ENCODE measurements at regions not wholly inside any gene's neighbourhood (a gene's known extent, or its start where the extent isn't known, plus 50 kb on each side); places are given as distances from the start of the nearest gene placed in this dataset.

DNA sequence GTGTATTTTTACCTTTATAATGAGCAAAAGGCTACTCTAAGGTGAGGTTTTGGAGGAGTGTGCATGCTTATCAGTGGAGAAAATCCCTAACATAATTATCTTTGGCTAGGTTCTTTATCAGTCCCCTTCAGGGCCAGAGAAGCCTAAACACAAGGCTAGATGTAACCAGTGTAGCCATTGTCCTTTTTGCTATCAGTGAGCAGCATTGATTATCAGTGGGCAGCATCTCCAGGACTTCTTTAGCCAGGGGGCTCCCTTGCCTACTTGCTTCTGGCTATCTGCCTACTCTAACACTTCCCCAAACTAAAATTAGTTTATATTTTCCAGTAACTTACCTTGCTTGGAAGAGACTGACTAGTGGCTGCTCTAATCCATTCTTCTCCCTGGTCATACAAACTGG, 595.6 kb downstream of the TRAM1L1 start:
- Histone ChIP-seq H3K36me3 (ENCODE audit: control insufficient read depth, insufficient read depth, low read length) (no peaks in the 10 kb centered on the region), H3K4me1 (ENCODE audit: control insufficient read depth, insufficient read depth, low read length) (no peaks in the 10 kb centered on the region), H3K27me3 (ENCODE audit: control insufficient read depth, insufficient read depth, low read length) (no peaks in the 10 kb centered on the region)

DNA sequence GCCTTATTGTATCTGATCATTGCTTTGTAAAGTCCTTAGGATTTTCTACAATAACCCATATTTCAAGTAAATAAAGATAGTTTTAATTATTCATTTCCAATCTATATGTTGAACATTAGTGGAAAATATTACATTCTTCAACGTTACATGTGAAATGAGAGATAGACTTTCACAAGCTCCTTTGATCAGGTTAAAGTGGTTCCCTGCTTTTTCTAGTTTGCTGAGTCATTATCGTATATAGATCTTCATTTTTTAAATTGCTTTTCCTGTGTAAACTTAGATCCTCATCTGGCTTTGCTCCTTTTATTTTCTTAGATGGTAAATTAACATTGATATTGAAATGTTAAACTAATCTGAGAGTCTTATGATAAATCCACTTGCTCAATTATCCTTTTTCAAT, 599.0 kb downstream of the TRAM1L1 start:
- Histone ChIP-seq H3K9ac (ENCODE audit: low read depth, low read length) (no peak overlapping the region), H3K9me3 (ENCODE audit: control insufficient read depth, insufficient read depth, low read length) (no peaks in the 10 kb centered on the region), H3K36me3 (ENCODE audit: control insufficient read depth, insufficient read depth, low read length) (no peaks in the 10 kb centered on the region), H3K4me1 (ENCODE audit: control insufficient read depth, insufficient read depth, low read length) (no peaks in the 10 kb centered on the region), H3K27me3 (ENCODE audit: control insufficient read depth, insufficient read depth, low read length) (no peaks in the 10 kb centered on the region), H3K4me3 (ENCODE audit: low read depth, low read length) (no peak overlapping the region)

More for the DNA sequence above, 595.6 kb downstream of the TRAM1L1 start:
- H3K9ac ChIP-seq (ENCODE audit: low read depth, low read length) = no peak overlapping the region
- no peaks in the 10 kb centered on the region for H3K9me3 ChIP-seq (ENCODE audit: control insufficient read depth, insufficient read depth, low read length)
- no peak overlapping the region for H3K4me3 ChIP-seq (ENCODE audit: low read depth, low read length)

DNA sequence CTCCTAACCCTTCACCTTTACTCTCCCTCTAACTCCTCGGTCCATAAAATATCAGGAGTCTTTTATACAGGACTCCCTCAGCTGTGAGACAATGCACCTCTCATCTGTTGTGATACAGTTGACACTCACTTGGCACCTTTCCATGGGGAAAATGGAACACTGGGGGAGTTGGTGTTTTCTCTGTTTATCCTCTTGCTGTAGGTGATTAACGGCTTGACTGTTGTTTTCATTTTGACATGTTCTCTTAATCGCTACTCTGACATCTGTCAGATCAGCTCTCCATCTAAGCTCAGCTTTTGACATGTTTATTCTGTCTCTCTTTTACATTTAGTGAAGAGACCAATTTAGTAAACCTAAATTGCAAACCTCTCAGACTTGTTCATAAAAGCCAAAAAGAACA, 604.8 kb downstream of the TRAM1L1 start:
- Histone ChIP-seq H3K9ac (ENCODE audit: low read depth, low read length) (no peak overlapping the region), H3K27me3 (ENCODE audit: control insufficient read depth, insufficient read depth, low read length) (no peaks in the 10 kb centered on the region), H3K9me3 (ENCODE audit: control insufficient read depth, insufficient read depth, low read length) (no peaks in the 10 kb centered on the region), H3K4me3 (ENCODE audit: low read depth, low read length) (no peak overlapping the region), H3K4me1 (ENCODE audit: control insufficient read depth, insufficient read depth, low read length) (no peaks in the 10 kb centered on the region), H3K36me3 (ENCODE audit: control insufficient read depth, insufficient read depth, low read length) (no peaks in the 10 kb centered on the region)

DNA sequence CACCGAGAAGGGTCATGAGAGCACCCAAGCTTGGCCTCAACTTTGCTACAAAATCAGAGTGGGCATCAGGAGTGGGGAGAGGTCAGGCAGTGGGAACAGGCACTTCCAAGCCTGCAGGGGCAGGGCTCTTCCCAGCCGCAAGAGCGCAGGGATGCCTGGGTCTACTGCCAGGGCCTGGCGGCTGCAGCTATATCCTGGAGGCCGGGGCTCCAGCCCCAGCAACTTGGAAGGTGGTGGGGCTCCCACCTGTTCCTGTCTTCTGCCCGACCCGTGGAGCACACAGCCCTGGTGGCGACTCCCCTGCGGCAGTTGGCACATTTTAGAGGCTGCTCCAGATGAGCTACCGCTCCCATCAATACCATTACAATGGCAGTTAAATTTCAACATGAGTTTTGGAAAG, 607.0 kb downstream of the TRAM1L1 start:
- H3K9me3 ChIP-seq (ENCODE audit: control insufficient read depth, insufficient read depth, low read length) = no peaks in the 10 kb centered on the region
- no peak overlapping the region for H3K9ac ChIP-seq (ENCODE audit: low read depth, low read length)
- no peaks in the 10 kb centered on the region for H3K4me1 ChIP-seq (ENCODE audit: control insufficient read depth, insufficient read depth, low read length)
- no peaks in the 10 kb centered on the region for H3K27me3 ChIP-seq (ENCODE audit: control insufficient read depth, insufficient read depth, low read length)
- H3K4me3 ChIP-seq (ENCODE audit: low read depth, low read length) = no peak overlapping the region
- no peaks in the 10 kb centered on the region for H3K36me3 ChIP-seq (ENCODE audit: control insufficient read depth, insufficient read depth, low read length)

DNA sequence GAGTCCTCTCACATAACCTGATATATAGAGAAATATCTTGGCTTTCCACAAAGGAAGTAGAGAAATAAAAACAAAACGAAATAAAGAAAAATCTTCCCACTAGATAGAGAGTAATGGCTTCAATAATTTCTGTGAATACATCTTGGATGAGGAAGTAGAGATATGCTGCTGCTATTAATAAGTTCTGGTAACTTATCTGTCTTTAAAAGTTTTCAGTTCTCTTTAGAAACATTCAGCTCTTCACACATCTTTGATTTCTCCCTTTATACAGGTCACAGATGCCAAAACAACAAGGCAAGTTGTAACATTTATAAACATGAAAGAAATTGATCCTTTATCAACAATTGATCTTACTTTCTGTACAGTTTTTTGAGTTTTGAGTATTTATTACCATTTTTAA, 615.8 kb downstream of the TRAM1L1 start:
- peaks cover 4% of the 10 kb centered on the region for H3K4me1 ChIP-seq (ENCODE audit: control insufficient read depth, insufficient read depth, low read length)
- H3K9me3 ChIP-seq (ENCODE audit: control insufficient read depth, insufficient read depth, low read length) = no peaks in the 10 kb centered on the region
- no peaks in the 10 kb centered on the region for H3K27me3 ChIP-seq (ENCODE audit: control insufficient read depth, insufficient read depth, low read length)
- no peak overlapping the region for H3K4me3 ChIP-seq (ENCODE audit: low read depth, low read length)
- no peak overlapping the region for H3K9ac ChIP-seq (ENCODE audit: low read depth, low read length)
- H3K36me3 ChIP-seq (ENCODE audit: control insufficient read depth, insufficient read depth, low read length) = no peaks in the 10 kb centered on the region

DNA sequence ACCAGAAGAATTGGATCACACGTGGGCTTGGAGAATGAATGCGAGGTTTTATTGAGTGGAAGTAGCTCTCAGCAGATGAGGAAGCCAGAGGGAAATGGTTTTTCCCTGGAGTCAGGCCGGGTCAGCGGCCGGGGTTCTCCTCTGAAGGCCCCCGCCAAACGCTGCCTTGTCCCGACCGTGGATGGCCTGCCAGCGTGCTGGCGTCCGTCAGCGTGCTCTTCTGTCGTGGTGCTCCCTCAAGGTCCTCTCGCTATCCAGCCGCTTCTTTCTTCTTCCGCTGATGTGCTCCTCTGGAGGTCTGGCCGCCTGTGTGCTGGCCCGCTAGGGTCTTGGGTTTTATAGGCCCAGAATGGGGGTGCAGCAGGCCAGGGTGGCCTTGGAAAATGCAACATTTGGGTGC, 632.2 kb downstream of the TRAM1L1 start:
- no peaks in the 10 kb centered on the region for H3K36me3 ChIP-seq (ENCODE audit: control insufficient read depth, insufficient read depth, low read length)
- H3K4me3 ChIP-seq (ENCODE audit: low read depth, low read length) = no peak overlapping the region
- H3K4me1 ChIP-seq (ENCODE audit: control insufficient read depth, insufficient read depth, low read length) = no peaks in the 10 kb centered on the region
- no peaks in the 10 kb centered on the region for H3K9me3 ChIP-seq (ENCODE audit: control insufficient read depth, insufficient read depth, low read length)
- no peaks in the 10 kb centered on the region for H3K27me3 ChIP-seq (ENCODE audit: control insufficient read depth, insufficient read depth, low read length)
- no peak overlapping the region for H3K9ac ChIP-seq (ENCODE audit: low read depth, low read length)

DNA sequence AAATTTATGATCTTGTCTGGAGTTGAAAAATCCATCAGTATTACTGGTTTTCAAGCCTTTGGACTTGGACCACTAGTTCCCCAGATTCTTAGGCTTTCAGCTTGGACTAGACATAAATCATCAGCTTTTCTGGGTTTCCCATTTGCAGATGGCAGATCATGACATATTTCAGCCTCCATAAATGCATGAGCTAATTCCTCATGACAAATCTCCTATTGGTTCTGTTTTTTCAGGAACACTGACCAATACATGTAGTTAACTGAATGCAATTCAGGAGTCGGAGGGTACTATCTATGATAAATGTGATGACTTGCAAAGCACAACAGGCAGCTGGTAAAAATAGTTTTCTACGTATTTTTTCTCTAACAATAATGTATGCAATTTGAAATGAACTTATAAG, 635.6 kb downstream of the TRAM1L1 start:
- Histone ChIP-seq H3K36me3 (ENCODE audit: control insufficient read depth, insufficient read depth, low read length) (no peaks in the 10 kb centered on the region), H3K9ac (ENCODE audit: low read depth, low read length) (no peak overlapping the region), H3K4me1 (ENCODE audit: control insufficient read depth, insufficient read depth, low read length) (no peaks in the 10 kb centered on the region), H3K27me3 (ENCODE audit: control insufficient read depth, insufficient read depth, low read length) (no peaks in the 10 kb centered on the region), H3K9me3 (ENCODE audit: control insufficient read depth, insufficient read depth, low read length) (no peaks in the 10 kb centered on the region), H3K4me3 (ENCODE audit: low read depth, low read length) (no peak overlapping the region)

DNA sequence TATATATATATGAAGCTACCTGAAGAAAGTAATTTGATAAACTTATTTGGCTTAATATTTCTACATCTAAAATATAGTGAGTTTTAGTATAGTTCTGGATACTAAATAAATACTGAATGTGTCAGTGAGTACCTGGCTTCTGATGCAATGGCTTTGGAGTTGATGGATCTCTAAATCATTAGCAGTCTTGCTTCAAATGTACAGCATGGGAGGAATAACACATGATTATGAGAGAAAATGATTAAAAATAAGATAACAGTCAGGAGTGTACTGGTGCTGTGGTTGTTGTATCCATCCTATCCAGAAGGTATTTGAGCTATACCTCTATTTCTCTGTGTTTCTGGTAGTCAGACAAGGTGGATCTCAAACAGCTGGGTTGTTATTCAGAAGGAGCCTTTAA, 641.3 kb downstream of the TRAM1L1 start:
- Histone ChIP-seq H3K4me3 (ENCODE audit: low read depth, low read length) (no peak overlapping the region), H3K27me3 (ENCODE audit: control insufficient read depth, insufficient read depth, low read length) (no peaks in the 10 kb centered on the region), H3K4me1 (ENCODE audit: control insufficient read depth, insufficient read depth, low read length) (no peaks in the 10 kb centered on the region), H3K36me3 (ENCODE audit: control insufficient read depth, insufficient read depth, low read length) (no peaks in the 10 kb centered on the region), H3K9ac (ENCODE audit: low read depth, low read length) (no peak overlapping the region), H3K9me3 (ENCODE audit: control insufficient read depth, insufficient read depth, low read length) (no peaks in the 10 kb centered on the region)

DNA sequence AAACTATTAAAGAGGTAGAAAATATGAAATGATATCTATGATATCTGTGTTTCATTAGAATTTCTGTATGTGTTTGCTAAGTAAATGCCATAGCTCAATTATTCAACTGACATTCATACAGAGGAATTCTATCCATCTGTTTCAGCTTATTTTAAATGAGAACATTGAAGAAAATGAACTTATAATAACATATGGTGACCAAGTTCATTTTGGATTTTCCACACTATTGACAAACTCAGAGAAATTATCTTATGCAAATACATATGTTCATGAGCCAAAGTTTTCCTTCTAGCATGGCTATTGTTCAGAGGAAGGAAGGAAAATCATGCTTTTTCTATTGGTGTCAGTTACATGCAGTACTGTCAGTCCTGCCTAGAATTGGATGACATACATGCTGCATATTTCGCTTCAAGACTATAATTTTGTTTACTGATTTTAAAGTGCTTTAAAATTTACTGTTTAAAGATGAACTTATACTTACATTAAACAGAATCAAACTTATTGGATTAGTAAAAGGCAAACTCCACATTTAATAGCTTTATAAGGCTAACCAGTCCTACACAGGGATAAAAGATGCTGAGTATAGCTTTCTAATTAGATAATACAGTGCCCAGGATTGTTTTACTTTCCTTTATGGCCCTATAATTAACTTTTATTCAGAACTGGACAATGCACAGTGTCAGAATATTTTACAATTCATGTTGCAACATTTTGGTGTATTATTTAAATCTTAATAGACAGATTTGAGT, 646.2 kb downstream of the TRAM1L1 start:
- no peaks in the 10 kb centered on the region for H3K27me3 ChIP-seq (ENCODE audit: control insufficient read depth, insufficient read depth, low read length)
- H3K9ac ChIP-seq (ENCODE audit: low read depth, low read length) = no peak overlapping the region
- H3K9me3 ChIP-seq (ENCODE audit: control insufficient read depth, insufficient read depth, low read length) = no peaks in the 10 kb centered on the region
- H3K4me1 ChIP-seq (ENCODE audit: control insufficient read depth, insufficient read depth, low read length) = no peaks in the 10 kb centered on the region
- H3K4me3 ChIP-seq (ENCODE audit: low read depth, low read length) = no peak overlapping the region
- H3K36me3 ChIP-seq (ENCODE audit: control insufficient read depth, insufficient read depth, low read length) = no peaks in the 10 kb centered on the region

DNA sequence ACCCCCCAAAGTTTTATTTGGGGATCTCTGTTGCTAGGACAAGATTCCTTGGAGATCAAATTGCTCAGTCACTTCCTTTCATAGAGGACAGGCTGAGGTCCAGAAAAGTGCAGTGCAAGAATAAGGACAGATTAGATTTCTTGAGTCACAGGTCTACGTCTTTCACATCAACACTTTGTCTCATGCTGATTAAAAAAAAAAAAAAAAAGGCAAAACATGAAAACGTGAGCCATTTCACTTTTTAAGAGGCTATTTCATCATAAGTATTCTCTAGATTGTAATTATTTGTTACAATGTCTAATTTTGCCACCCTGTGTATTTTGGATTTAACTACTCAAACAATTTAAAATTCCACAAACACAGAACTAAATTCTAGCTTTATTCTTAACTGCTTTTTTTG, 647.0 kb downstream of the TRAM1L1 start:
- Histone ChIP-seq H3K27me3 (ENCODE audit: control insufficient read depth, insufficient read depth, low read length) (no peaks in the 10 kb centered on the region), H3K9ac (ENCODE audit: low read depth, low read length) (no peak overlapping the region), H3K36me3 (ENCODE audit: control insufficient read depth, insufficient read depth, low read length) (no peaks in the 10 kb centered on the region), H3K4me3 (ENCODE audit: low read depth, low read length) (no peak overlapping the region), H3K9me3 (ENCODE audit: control insufficient read depth, insufficient read depth, low read length) (no peaks in the 10 kb centered on the region), H3K4me1 (ENCODE audit: control insufficient read depth, insufficient read depth, low read length) (no peaks in the 10 kb centered on the region)

DNA sequence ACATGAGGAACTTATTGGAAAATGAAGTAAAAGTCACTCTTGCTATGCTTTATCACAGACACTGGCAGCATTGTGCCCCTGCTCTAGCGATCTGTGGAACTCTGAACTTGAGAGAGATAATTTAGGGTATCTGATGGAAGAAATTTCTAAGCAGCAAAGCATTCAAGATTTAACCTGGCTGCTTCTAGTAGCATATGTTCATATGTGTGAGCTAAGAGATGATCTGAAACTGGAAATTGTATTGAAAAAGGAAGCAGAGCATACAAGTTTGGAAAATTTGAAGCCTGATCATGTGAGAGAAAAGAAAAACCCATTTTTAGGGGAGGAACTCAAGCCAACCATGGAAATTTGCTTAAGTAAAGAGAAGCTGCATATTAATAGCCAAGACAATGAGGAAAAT, 657.7 kb downstream of the TRAM1L1 start:
- Histone ChIP-seq H3K4me3 (ENCODE audit: low read depth, low read length) (no peak overlapping the region), H3K27me3 (ENCODE audit: control insufficient read depth, insufficient read depth, low read length) (no peaks in the 10 kb centered on the region), H3K36me3 (ENCODE audit: control insufficient read depth, insufficient read depth, low read length) (no peaks in the 10 kb centered on the region), H3K9me3 (ENCODE audit: control insufficient read depth, insufficient read depth, low read length) (no peaks in the 10 kb centered on the region), H3K9ac (ENCODE audit: low read depth, low read length) (no peak overlapping the region), H3K4me1 (ENCODE audit: control insufficient read depth, insufficient read depth, low read length) (no peaks in the 10 kb centered on the region)

DNA sequence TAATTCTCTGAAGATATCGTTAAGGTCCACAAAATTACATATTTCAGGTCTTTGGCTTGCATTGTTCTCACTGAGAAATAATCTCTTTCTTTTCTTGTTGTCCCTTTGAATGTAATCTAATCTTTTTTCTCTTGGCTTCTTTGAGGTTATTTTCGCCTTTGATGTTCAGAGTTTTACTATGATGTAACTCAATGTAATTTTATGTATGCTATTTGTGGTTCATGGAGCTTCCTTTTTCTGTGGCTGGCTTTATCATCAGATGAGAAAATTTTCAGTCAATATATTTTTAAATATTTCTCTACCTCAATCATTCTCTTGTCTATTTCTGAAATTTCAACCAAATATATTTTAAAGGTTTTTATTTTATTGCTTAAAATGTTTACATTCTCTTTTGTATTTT, 672.2 kb downstream of the TRAM1L1 start:
- no peak overlapping the region for H3K4me3 ChIP-seq (ENCODE audit: low read depth, low read length)
- H3K9me3 ChIP-seq (ENCODE audit: control insufficient read depth, insufficient read depth, low read length) = no peaks in the 10 kb centered on the region

More for the DNA sequence above, 672.2 kb downstream of the TRAM1L1 start:
- no peak overlapping the region for H3K9ac ChIP-seq (ENCODE audit: low read depth, low read length)
- H3K4me1 ChIP-seq (ENCODE audit: control insufficient read depth, insufficient read depth, low read length) = no peaks in the 10 kb centered on the region
- H3K27me3 ChIP-seq (ENCODE audit: control insufficient read depth, insufficient read depth, low read length) = no peaks in the 10 kb centered on the region
- H3K36me3 ChIP-seq (ENCODE audit: control insufficient read depth, insufficient read depth, low read length) = no peaks in the 10 kb centered on the region

Data from iPS-15b (cell line).